Stimulated activated CD4-positive, alpha-beta T cell treated with anti-CD3 and anti-CD28 coated beads, Interleukin-1b, Interleukin-23, amount 100 ng/mL, for 4 hours (primary cell): ENCODE measurements at regions not wholly inside any gene's neighbourhood (a gene's known extent, or its start where the extent isn't known, plus 50 kb on each side); places are given as distances from the start of the nearest gene placed in this dataset.
"Not testable (repeated sequence)": the region's sequence is repeated elsewhere in the genome, so short reads cannot be mapped to it uniquely, and the experiment has no call there.

Experiments
- DNase-seq, 2 donors: peaks; one replicate each; pipeline ENCODE4 v3.0.0-alpha.2; 2020; ENCODE audit warnings: low read depth in 2 of 2

GRCh38 chr2:34215174-34215573, 616.1 kb upstream of the FAM98A start:
- DNase-seq = no peak

- DNase-seq = not testable (repeated sequence)
Measured at GRCh38 chr2:34210382-34210781, 611.3 kb upstream of the FAM98A start.

GRCh38 chr2:34204560-34204959, 605.5 kb upstream of the FAM98A start:
- DNase-seq = no peak

GRCh38 chr2:34201099-34201498, 602.0 kb upstream of the FAM98A start:
- no peak for DNase-seq

GRCh38 chr2:34199971-34200370, 600.9 kb upstream of the FAM98A start:
- DNase-seq = no peak

- no peak for DNase-seq
Measured at GRCh38 chr2:34193164-34193563, 594.1 kb upstream of the FAM98A start.

- DNase-seq = no peak
Measured at GRCh38 chr2:34188464-34189303, 589.6 kb upstream of the FAM98A start.

- no peak for DNase-seq
Measured at GRCh38 chr2:34179511-34179910, 580.4 kb upstream of the FAM98A start.

- DNase-seq = no peak
Measured at GRCh38 chr2:34178482-34178881, 579.4 kb upstream of the FAM98A start.

- DNase-seq = no peak
Measured at GRCh38 chr2:34176693-34177092, 577.6 kb upstream of the FAM98A start.

GRCh38 chr2:34174506-34174905, 575.4 kb upstream of the FAM98A start:
- no peak for DNase-seq

- DNase-seq = no peak
Measured at GRCh38 chr2:34162231-34162630, 563.1 kb upstream of the FAM98A start.

GRCh38 chr2:34161549-34161948, 562.5 kb upstream of the FAM98A start:
- DNase-seq = no peak

- no peak for DNase-seq
Measured at GRCh38 chr2:34159901-34160300, 560.8 kb upstream of the FAM98A start.

- DNase-seq = no peak
Measured at GRCh38 chr2:34153484-34153883, 554.4 kb upstream of the FAM98A start.

- DNase-seq = no peak
Measured at GRCh38 chr2:34147780-34148179, 548.7 kb upstream of the FAM98A start.

GRCh38 chr2:34143149-34143548, 544.0 kb upstream of the FAM98A start:
- DNase-seq = no peak

- not testable (repeated sequence) for DNase-seq
Measured at GRCh38 chr2:34142531-34143008, 543.5 kb upstream of the FAM98A start.

GRCh38 chr2:34133065-34133464, 534.0 kb upstream of the FAM98A start:
- DNase-seq = not testable (repeated sequence)

- DNase-seq = no peak
Measured at GRCh38 chr2:34126279-34126678, 527.2 kb upstream of the FAM98A start.

GRCh38 chr2:34123996-34124785, 525.1 kb upstream of the FAM98A start:
- no peak for DNase-seq

- no peak for DNase-seq
Measured at GRCh38 chr2:34121076-34121475, 522.0 kb upstream of the FAM98A start.

- no peak for DNase-seq
Measured at GRCh38 chr2:34115076-34115475, 516.0 kb upstream of the FAM98A start.
